GM18519 (cell line): ENCODE measurements at regions not wholly inside any gene's neighbourhood (a gene's known extent, or its start where the extent isn't known, plus 50 kb on each side); places are given as distances from the start of the nearest gene placed in this dataset.
"Not testable (repeated sequence)": the region's sequence is repeated elsewhere in the genome, so short reads cannot be mapped to it uniquely, and the experiment has no call there.

Source experiments
- ATAC-seq: cut with Tn5 transposase; IDR thresholded peaks from one replicate; pipeline ENCODE4 v1.9.1; 2021; ENCODE audit warnings: mild to moderate bottlenecking, moderate library complexity; ENCODE audit not compliant: unreplicated experiment, low FRiP score

GRCh38 chr1:101463195-101463594 is 226.4 kb downstream of the S1PR1 start:
- ATAC-seq = no peak

- no peak for ATAC-seq
Observed at GRCh38 chr1:101465941-101466340, 229.1 kb downstream of the S1PR1 start.

GRCh38 chr1:101474039-101474665 is 237.3 kb downstream of the S1PR1 start:
- ATAC-seq = no peak

GRCh38 chr1:101476541-101476940 is 239.7 kb downstream of the S1PR1 start:
- no peak for ATAC-seq

GRCh38 chr1:101479945-101480344 is 243.1 kb downstream of the S1PR1 start:
- ATAC-seq = no peak

GRCh38 chr1:101482306-101482705 is 245.5 kb downstream of the S1PR1 start:
- ATAC-seq = no peak

GRCh38 chr1:101483982-101484688 is 247.3 kb downstream of the S1PR1 start:
- ATAC-seq = no peak

GRCh38 chr1:101484689-101485338 is 248.0 kb downstream of the S1PR1 start:
- ATAC-seq = no peak

- ATAC-seq = no peak
Observed at GRCh38 chr1:101485712-101486111, 248.9 kb downstream of the S1PR1 start.

- not testable (repeated sequence) for ATAC-seq
Observed at GRCh38 chr1:101492144-101492543, 255.3 kb downstream of the S1PR1 start.

- ATAC-seq = not testable (repeated sequence)
Observed at GRCh38 chr1:101493920-101494319, 257.1 kb downstream of the S1PR1 start.

- ATAC-seq = no peak
Observed at GRCh38 chr1:101496109-101496508, 259.3 kb downstream of the S1PR1 start.

- ATAC-seq = no peak
Observed at GRCh38 chr1:101497881-101498559, 261.2 kb downstream of the S1PR1 start.

GRCh38 chr1:101504106-101504505 is 267.3 kb downstream of the S1PR1 start:
- ATAC-seq = not testable (repeated sequence)

GRCh38 chr1:101505240-101505639 is 268.4 kb downstream of the S1PR1 start:
- not testable (repeated sequence) for ATAC-seq

- ATAC-seq = peak; percentile 75
Observed at GRCh38 chr1:101506541-101507164, 269.8 kb downstream of the S1PR1 start.

- ATAC-seq = no peak
Observed at GRCh38 chr1:101507547-101507971, 270.7 kb downstream of the S1PR1 start.

- no peak for ATAC-seq
Observed at GRCh38 chr1:101508913-101509312, 272.1 kb downstream of the S1PR1 start.

GRCh38 chr1:101509370-101509769 is 272.6 kb downstream of the S1PR1 start:
- ATAC-seq = no peak

GRCh38 chr1:101511202-101511891 is 274.5 kb downstream of the S1PR1 start:
- ATAC-seq = no peak
